ENCODE measurements at regions not wholly inside any gene's neighbourhood (a gene's known extent, or its start where the extent isn't known, plus 50 kb on each side); places are given as distances from the start of the nearest gene placed in this dataset.
"Not testable (repeated sequence)": the region's sequence is repeated elsewhere in the genome, so short reads cannot be mapped to it uniquely, and the experiment has no call there.

- no peaks in the 10 kb centered on the region for H3K36me3 Mint-ChIP-seq
- ATAC-seq (ENCODE audit: low read depth in 2 of 2) (no peak), DNase-seq (no peak)
- H3K27me3 Mint-ChIP-seq, result no peaks in the 10 kb centered on the region
- no peak overlapping the region for H3K27ac Mint-ChIP-seq
- H3K4me1 Mint-ChIP-seq, result peaks cover 0 to 2% (median 0%) of the 10 kb centered on the region in 3 donors
- H3K4me3 Mint-ChIP-seq, result no peak overlapping the region
- H3K9me3 Mint-ChIP-seq, result no peaks in the 10 kb centered on the region
Measured at GRCh38 chr2:239742377-239742776, 282.8 kb downstream of the NDUFA10 start.

DNA sequence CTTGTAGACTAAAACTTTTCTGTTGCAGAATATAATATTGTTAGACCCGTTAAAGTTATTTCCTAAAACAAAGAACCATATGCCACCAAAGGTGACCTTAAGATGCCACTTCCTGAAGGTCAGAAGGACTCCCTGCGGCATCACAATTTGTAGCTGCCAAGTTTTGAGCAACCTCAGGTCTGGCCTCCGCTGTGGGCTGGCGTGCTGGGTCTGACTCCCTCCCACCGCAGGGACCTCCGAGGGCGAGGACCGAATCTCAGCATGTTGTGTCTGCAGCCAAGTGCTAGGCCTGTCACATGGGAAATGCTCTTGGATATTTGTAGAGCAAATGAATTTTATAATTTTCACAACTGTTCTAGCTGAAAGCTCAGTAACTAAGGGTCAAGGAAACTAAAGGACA lies 285.9 kb downstream of the NDUFA10 start:
- no peaks in the 10 kb centered on the region for H3K4me1 Mint-ChIP-seq
- H3K36me3 Mint-ChIP-seq, result no peaks in the 10 kb centered on the region
- peaks cover 0 to 1% (median 0%) of the 10 kb centered on the region in 7 donors for H3K9me3 Mint-ChIP-seq
- peaks cover 0 to under 1% (median 0%) of the 10 kb centered on the region in 3 donors for H3K27me3 Mint-ChIP-seq
- H3K27ac Mint-ChIP-seq, result no peak overlapping the region
- H3K4me3 Mint-ChIP-seq, result no peak overlapping the region
- ATAC-seq (ENCODE audit: low read depth in 2 of 2), result no peak
- DNase-seq, result no peak

GRCh38 chr2:239738159-239738558 lies 287.0 kb downstream of the NDUFA10 start:
- ATAC-seq (ENCODE audit: low read depth in 2 of 2), result no peak
- Mint-ChIP-seq H3K9me3 (peaks cover 0 to 8% (median 0%) of the 10 kb centered on the region in 7 donors), H3K27me3 (peaks cover 0 to 4% (median 0%) of the 10 kb centered on the region in 3 donors), H3K36me3 (no peaks in the 10 kb centered on the region), H3K27ac (no peak overlapping the region), H3K4me3 (no peak overlapping the region), H3K4me1 (no peaks in the 10 kb centered on the region)
- no peak for DNase-seq

DNA sequence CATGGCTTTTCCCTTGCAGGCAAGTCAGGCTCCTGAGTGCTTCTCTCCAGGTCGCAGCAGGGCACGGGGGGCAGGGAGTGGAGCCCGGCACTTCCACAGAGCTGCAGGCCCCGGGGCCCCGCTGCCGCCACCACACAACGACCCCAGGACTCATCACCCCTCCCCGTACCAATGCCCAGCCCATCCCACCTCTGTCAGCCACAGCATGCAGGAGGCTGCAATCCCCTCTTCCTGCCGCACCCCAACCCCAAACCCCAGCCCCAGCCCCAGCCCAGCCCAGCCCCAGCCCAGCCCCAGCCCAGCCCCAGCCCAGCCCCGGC lies 288.0 kb downstream of the NDUFA10 start:
- H3K4me1 Mint-ChIP-seq, result no peaks in the 10 kb centered on the region
- no peak overlapping the region for H3K4me3 Mint-ChIP-seq
- ATAC-seq (ENCODE audit: low read depth in 2 of 2) (no peak), DNase-seq (no peak)
- peaks cover 0 to 8% (median 4%) of the 10 kb centered on the region in 3 donors for H3K27me3 Mint-ChIP-seq
- H3K27ac Mint-ChIP-seq, result no peak overlapping the region
- H3K9me3 Mint-ChIP-seq, result peaks cover 0 to 8% (median 0%) of the 10 kb centered on the region in 7 donors
- no peaks in the 10 kb centered on the region for H3K36me3 Mint-ChIP-seq

- DNase-seq (no peak), ATAC-seq (ENCODE audit: low read depth in 2 of 2) (no peak)
- Mint-ChIP-seq H3K9me3 (peaks cover 0 to 8% (median 0%) of the 10 kb centered on the region in 7 donors), H3K27ac (no peak overlapping the region), H3K4me3 (no peak overlapping the region), H3K4me1 (no peaks in the 10 kb centered on the region), H3K36me3 (no peaks in the 10 kb centered on the region), H3K27me3 (peaks cover 0 to 13% (median 4%) of the 10 kb centered on the region in 3 donors)
Measured at GRCh38 chr2:239736358-239737143, 288.6 kb downstream of the NDUFA10 start.

GRCh38 chr2:239735829-239736357 lies 289.2 kb downstream of the NDUFA10 start:
- peaks cover 0 to 8% (median 0%) of the 10 kb centered on the region in 7 donors for H3K9me3 Mint-ChIP-seq
- ATAC-seq (ENCODE audit: low read depth in 2 of 2) (no peak), DNase-seq (no peak)
- H3K27ac Mint-ChIP-seq, result no peak overlapping the region
- H3K36me3 Mint-ChIP-seq, result no peaks in the 10 kb centered on the region
- H3K27me3 Mint-ChIP-seq, result peaks cover 0 to 20% (median 4%) of the 10 kb centered on the region in 3 donors
- H3K4me1 Mint-ChIP-seq, result no peaks in the 10 kb centered on the region
- H3K4me3 Mint-ChIP-seq, result no peak overlapping the region

DNA sequence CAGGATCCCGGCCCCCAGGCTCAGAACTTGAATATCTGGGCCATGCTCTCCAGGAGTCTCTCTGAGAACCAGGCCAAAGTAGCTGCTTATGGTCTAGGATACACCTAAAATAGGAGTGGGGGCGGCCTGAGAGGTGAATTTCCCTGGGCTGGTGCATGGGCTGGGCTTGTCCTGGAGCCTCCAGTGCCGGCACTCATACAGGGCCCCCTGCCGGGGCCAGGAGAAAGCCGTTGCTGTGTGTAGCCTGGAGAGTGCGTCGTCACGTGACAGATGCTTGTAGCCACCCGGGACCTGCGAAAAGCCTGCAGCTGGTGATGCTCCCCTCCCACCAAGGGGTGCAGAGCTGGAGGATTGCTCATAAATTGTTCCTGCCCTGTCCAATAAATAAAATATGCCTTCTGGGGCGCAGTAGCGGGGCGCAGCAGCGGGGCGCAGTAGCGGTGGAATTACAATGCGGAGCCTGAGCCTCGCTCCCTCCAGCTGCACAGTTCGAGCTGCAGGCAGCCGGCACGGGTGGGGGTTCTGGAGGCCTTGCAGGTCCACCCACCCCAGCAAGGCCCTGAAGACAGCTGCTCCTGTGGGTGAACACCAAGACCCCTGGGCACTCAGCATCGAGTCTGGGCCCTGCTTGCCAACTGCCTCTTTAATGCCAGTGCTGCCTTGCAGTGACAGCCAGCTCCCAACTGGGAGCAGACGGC lies 289.9 kb downstream of the NDUFA10 start:
- no peak for DNase-seq

DNA sequence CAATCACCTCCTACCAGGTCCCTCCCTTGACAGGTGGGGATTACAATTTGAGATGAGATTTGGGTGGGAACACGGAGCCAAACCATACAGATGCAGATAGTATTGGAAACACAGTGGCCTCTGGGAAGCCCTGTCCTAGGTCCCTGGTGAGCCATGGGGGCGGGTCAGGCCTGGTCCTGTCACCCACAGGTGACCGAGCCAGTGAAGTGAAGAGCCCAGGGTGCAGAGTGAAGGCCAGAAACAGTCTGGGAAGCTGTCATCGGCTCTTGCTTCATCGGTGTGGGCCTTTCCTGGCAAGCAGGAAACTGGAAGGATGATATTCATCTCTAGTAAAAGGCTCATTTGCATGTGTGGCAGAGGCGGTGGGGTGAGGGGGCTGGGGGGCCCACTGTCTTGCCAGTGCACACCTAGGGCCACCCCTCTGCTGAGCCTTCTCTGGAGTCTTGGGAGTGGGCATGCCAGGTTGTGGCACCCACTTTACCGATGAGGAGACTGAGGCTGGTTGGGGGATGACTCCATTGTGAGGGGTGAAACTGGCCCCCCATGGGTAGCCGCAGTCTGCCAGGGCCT lies 290.6 kb downstream of the NDUFA10 start:
- Mint-ChIP-seq H3K4me1 (no peaks in the 10 kb centered on the region), H3K36me3 (no peaks in the 10 kb centered on the region), H3K27ac (no peak overlapping the region), H3K4me3 (no peak overlapping the region), H3K9me3 (peaks cover 0 to 8% (median 0%) of the 10 kb centered on the region in 7 donors), H3K27me3 (peaks cover 0 to 26% (median 4%) of the 10 kb centered on the region in 3 donors)
- DNase-seq (no peak), ATAC-seq (ENCODE audit: low read depth in 2 of 2) (no peak)

More for the DNA sequence above, 289.9 kb downstream of the NDUFA10 start:
- H3K27me3 Mint-ChIP-seq, result peaks cover 0 to 26% (median 4%) of the 10 kb centered on the region in 3 donors
- no peaks in the 10 kb centered on the region for H3K36me3 Mint-ChIP-seq
- H3K9me3 Mint-ChIP-seq, result peaks cover 0 to 8% (median 0%) of the 10 kb centered on the region in 7 donors
- H3K27ac Mint-ChIP-seq, result no peak overlapping the region
- no peak overlapping the region for H3K4me3 Mint-ChIP-seq
- no peak for ATAC-seq (ENCODE audit: low read depth in 2 of 2)
- no peaks in the 10 kb centered on the region for H3K4me1 Mint-ChIP-seq

- Mint-ChIP-seq H3K9me3 (peaks cover 0 to 8% (median 0%) of the 10 kb centered on the region in 7 donors), H3K27me3 (peaks cover 0 to 26% (median 4%) of the 10 kb centered on the region in 3 donors), H3K4me1 (no peaks in the 10 kb centered on the region), H3K4me3 (peak overlapping the region in 1 of 8 donors; percentile 63), H3K36me3 (no peaks in the 10 kb centered on the region), H3K27ac (no peak overlapping the region)
- DNase-seq (no peak), ATAC-seq (ENCODE audit: low read depth in 2 of 2) (no peak)
Measured at GRCh38 chr2:239732666-239733010, 292.5 kb downstream of the NDUFA10 start.

- no peak for ATAC-seq (ENCODE audit: low read depth in 2 of 2)
- Mint-ChIP-seq H3K27me3 (peaks cover 0 to 26% (median 4%) of the 10 kb centered on the region in 3 donors), H3K27ac (no peak overlapping the region), H3K36me3 (no peaks in the 10 kb centered on the region), H3K9me3 (peaks cover 0 to 8% (median 0%) of the 10 kb centered on the region in 7 donors), H3K4me1 (no peaks in the 10 kb centered on the region), H3K4me3 (no peak overlapping the region)
- DNase-seq, result no peak
Measured at GRCh38 chr2:239731998-239732665, 293.0 kb downstream of the NDUFA10 start.

DNA sequence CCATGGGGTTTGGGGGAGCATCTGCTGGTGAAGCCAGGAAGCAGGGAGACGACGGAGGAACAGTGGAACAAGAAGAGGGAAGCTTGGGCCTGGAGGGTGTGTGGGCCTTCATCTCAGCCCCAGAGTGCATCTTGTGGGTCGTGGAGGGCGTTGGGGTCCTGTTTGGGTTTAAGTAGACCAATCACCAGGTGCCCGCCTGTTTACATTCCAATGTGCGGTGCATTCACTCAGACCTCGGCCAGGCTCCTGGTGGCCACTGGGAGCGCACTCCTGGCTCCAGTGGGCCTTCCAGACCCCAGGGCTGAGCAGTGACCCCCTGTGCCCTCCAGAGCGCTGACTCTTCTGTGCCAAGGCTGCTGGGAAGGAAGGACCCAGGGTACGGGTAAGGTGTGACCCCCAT lies 293.7 kb downstream of the NDUFA10 start:
- ATAC-seq (ENCODE audit: low read depth in 2 of 2), result no peak
- Mint-ChIP-seq H3K4me1 (no peaks in the 10 kb centered on the region), H3K27ac (no peak overlapping the region), H3K36me3 (no peaks in the 10 kb centered on the region), H3K4me3 (no peak overlapping the region), H3K27me3 (peaks cover 0 to 26% (median 4%) of the 10 kb centered on the region in 3 donors), H3K9me3 (peaks cover 0 to 8% (median 0%) of the 10 kb centered on the region in 7 donors)
- DNase-seq, result no peak

- H3K4me3 Mint-ChIP-seq, result no peak overlapping the region
Measured at GRCh38 chr2:239730897-239731296, 294.2 kb downstream of the NDUFA10 start.

DNA sequence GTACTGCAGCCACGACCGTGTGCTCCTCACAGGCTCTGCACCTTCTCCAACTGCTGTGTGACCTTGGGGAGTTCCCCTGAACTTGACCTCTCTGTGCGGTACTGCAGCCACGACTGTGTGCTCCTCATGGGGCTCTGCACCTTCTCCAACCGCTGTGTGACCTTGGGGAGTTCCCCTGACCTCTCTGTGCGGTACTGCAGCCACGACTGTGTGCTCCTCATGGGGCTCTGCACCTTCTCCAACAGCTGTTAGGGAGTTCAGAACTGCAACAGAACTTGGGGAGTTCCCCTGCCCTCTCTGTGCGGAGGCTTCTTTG lies 294.6 kb downstream of the NDUFA10 start:
- H3K9me3 Mint-ChIP-seq; H3K36me3 Mint-ChIP-seq; H3K4me1 Mint-ChIP-seq; DNase-seq; H3K4me3 Mint-ChIP-seq; H3K27ac Mint-ChIP-seq; ATAC-seq (ENCODE audit: low read depth in 2 of 2): not testable (repeated sequence)
- H3K27me3 Mint-ChIP-seq, result peaks cover 0 to 26% (median 4%) of the 10 kb centered on the region in 3 donors

More at GRCh38 chr2:239730897-239731296, 294.2 kb downstream of the NDUFA10 start:
- no peaks in the 10 kb centered on the region for H3K36me3 Mint-ChIP-seq
- H3K9me3 Mint-ChIP-seq, result peaks cover 0 to 8% (median 0%) of the 10 kb centered on the region in 7 donors
- ATAC-seq (ENCODE audit: low read depth in 2 of 2) (no peak), DNase-seq (no peak)
- H3K27ac Mint-ChIP-seq, result no peak overlapping the region
- no peaks in the 10 kb centered on the region for H3K4me1 Mint-ChIP-seq
- peaks cover 0 to 26% (median 4%) of the 10 kb centered on the region in 3 donors for H3K27me3 Mint-ChIP-seq
